ENCODE measurements at regions not wholly inside any gene's neighbourhood (a gene's known extent, or its start where the extent isn't known, plus 50 kb on each side); places are given as distances from the start of the nearest gene placed in this dataset.
A peak's percentile ranks its signal among the peaks of the same experiment; 100 is the strongest.
"Not testable (repeated sequence)": the region's sequence is repeated elsewhere in the genome, so short reads cannot be mapped to it uniquely, and the experiment has no call there.

DNA sequence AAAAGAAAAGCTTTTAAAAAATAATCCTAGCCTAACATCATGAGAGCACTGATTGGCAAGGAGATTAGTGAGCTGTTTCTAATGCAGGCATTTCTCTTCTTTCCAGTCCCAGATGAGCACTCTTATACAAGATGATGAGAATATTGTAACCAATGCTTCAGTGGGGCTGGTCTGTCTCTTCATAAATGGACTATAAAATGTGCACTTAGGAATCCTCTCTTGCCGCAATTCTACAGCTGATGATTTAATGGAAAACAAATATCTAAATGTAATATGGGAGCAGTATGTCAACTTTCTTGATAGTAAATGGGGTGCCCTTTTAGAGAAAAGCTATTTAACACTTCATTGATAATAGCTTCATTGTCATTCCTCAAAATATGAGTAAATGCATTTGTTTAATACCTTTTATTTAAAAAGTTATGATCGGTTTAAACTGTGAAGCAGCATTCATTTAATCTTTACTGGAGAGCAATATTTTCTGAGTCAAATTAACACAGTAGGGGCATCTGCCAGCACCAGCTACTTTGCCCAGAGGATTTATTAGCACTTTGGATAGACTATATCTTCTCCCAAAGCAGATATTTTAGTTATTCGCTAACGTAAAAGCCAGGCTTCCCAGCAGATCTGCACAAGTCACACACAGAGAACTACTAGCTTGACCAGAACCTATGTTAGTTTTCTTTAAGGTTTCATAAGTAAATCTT is 985.9 kb downstream of the DIPK2A start:
- TF ChIP-seq, protein P1, sequence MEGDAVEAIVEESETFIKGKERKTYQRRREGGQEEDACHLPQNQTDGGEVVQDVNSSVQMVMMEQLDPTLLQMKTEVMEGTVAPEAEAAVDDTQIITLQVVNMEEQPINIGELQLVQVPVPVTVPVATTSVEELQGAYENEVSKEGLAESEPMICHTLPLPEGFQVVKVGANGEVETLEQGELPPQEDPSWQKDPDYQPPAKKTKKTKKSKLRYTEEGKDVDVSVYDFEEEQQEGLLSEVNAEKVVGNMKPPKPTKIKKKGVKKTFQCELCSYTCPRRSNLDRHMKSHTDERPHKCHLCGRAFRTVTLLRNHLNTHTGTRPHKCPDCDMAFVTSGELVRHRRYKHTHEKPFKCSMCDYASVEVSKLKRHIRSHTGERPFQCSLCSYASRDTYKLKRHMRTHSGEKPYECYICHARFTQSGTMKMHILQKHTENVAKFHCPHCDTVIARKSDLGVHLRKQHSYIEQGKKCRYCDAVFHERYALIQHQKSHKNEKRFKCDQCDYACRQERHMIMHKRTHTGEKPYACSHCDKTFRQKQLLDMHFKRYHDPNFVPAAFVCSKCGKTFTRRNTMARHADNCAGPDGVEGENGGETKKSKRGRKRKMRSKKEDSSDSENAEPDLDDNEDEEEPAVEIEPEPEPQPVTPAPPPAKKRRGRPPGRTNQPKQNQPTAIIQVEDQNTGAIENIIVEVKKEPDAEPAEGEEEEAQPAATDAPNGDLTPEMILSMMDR (IDR thresholded peaks at IDR 0.05; ENCODE audit: insufficient read depth, low read length): no peak
- H3K4me3 ChIP-seq (ENCODE audit: low read depth, low read length): no peak overlapping the region
- DNase-seq (ENCODE audit: low read depth): no peak

DNA sequence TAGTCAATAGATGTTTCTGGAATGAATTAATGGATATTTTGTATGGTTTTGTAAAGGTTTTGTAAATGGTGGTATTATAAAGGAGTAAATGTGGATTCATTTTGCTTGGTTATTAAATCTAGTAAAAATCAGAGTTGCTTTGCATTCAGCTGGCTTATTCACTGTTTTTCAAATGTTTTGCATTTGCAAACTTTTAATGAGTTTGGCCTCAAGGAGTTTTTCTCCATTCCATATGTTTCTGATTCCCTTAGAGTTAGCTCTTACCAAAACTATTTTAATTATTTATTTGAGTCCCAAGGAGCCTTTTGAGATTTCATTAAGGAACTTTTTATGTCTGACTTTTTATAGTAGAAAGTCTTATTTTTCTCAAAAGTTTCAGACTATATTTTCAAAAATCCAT is 992.2 kb downstream of the DIPK2A start:
- no peak overlapping the region for H3K4me3 ChIP-seq (ENCODE audit: low read depth, low read length)
- TF ChIP-seq, protein P1 (IDR thresholded peaks at IDR 0.05; ENCODE audit: insufficient read depth, low read length): no peak
- no peak for DNase-seq (ENCODE audit: low read depth)

DNA sequence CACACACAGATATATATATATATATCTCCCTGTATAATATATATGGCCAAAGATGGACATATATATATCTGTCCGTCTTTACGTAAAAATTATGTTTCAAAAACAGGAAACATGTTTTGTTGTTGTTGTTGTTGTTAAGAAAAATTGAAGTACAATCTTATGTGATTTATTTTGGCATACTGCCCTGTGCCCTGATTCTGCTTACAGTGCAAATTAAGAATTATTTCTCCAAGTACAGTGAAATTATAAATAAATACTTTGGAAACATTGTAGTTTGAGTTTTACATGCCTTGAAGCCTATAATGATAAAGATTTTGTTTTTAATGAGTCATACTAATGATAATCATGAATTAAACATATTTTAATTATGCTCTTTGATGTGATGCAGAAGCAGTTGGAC is 994.9 kb downstream of the DIPK2A start:
- TF ChIP-seq, protein P1 (IDR thresholded peaks at IDR 0.05; ENCODE audit: insufficient read depth, low read length): no peak
- no peak for DNase-seq (ENCODE audit: low read depth)
- no peak overlapping the region for H3K4me3 ChIP-seq (ENCODE audit: low read depth, low read length)

DNA sequence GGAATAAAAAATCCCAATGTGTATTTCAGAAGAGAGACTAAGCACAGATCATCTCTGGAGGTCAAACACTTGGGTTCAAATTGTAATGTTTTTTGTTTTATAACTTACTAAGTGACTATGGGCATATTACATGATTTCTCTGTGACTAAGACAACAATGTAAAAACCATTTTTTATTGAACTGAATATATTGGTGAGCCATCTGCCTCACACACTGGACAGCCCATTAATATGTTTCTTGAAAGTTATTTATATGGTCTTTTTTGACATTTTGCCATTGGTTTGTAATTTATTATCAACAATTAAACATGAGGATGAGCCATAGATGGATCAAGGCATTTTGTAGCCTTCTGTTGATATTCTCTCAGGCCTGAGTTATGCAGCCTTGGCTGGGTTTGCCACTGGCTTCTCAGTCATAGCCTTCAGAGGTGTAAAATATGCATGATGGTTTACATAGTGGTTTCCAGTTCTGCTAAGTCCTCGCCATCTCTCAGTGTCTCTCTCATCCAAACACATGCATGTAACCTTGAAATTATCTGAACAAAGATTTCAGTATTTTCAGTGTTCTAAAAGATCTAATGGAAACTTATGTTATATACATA is 997.2 kb downstream of the DIPK2A start:
- TF ChIP-seq, protein P1 (IDR thresholded peaks at IDR 0.05; ENCODE audit: insufficient read depth, low read length): no peak
- DNase-seq (ENCODE audit: low read depth): no peak

DNA sequence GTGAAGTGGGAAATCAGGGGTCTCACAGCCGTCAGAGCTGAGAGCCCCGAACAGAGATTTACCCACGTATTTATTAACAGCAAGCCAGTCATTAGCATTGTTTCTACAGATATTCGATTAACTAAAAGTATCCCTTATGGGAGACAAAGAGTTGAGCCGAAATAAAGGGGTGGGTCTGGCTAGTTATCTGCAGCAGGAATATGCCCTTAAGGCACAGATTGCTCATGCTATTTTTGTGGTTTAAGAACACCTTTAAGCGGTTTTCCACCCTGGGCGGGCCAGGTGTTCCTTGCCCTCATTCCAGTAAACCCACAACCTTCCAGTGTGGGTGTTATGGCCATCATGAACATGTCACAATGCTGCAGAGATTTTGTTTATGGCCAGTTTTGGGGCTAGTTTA is 1012.9 kb downstream of the DIPK2A start:
- not testable (repeated sequence) for DNase-seq (ENCODE audit: low read depth); H3K4me3 ChIP-seq (ENCODE audit: low read depth, low read length)

More for the DNA sequence above, 997.2 kb downstream of the DIPK2A start:
- no peak overlapping the region for H3K4me3 ChIP-seq (ENCODE audit: low read depth, low read length)

DNA sequence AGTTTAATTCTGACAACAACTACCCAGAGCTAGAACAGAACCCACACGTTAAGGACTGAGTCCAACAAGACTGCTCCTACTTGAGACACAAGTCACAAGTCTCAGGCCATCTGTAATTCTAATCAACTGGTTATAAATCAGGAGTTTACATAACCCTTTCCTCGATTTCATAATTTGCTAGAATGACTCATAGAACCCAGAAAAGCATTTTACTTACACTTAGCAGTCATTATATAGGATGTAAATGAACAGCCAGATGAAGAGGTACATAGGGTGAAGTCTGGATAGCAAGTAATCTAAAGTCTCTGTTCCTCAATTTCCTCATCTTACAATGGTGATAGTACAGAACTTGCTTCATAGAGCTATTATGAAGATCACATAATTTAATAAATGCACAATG is 1018.2 kb downstream of the DIPK2A start:
- TF ChIP-seq, protein P1 (IDR thresholded peaks at IDR 0.05; ENCODE audit: insufficient read depth, low read length): no peak
- no peak overlapping the region for H3K4me3 ChIP-seq (ENCODE audit: low read depth, low read length)
- DNase-seq (ENCODE audit: low read depth): peak; percentile 2

DNA sequence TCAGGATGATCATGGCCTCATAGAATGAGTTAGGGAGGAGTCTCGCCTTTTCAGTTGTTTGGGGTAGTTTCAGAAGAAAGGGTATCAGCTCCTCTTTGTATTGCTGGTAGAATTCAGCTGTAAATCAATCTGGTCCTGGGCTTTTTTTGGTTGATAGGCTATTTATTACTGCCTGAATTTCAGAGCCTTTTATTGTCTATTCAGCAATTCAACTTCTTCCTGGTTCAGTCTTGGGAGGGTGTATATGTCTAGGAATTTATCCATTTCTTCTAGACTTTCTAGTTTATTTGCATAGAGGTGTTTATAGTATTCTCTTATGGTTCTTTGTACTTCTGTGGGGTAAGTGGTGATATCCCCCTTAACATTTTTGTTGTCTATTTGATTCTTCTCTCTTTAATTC is 1024.2 kb downstream of the DIPK2A start:
- TF ChIP-seq, protein P1 (IDR thresholded peaks at IDR 0.05; ENCODE audit: insufficient read depth, low read length): no peak
- no peak for DNase-seq (ENCODE audit: low read depth)
- no peak overlapping the region for H3K4me3 ChIP-seq (ENCODE audit: low read depth, low read length)

All from fibroblast of the aortic adventitia (primary cell).